ENCODE measurements at regions not wholly inside any gene's neighbourhood (a gene's known extent, or its start where the extent isn't known, plus 50 kb on each side); places are given as distances from the start of the nearest gene placed in this dataset.

DNA sequence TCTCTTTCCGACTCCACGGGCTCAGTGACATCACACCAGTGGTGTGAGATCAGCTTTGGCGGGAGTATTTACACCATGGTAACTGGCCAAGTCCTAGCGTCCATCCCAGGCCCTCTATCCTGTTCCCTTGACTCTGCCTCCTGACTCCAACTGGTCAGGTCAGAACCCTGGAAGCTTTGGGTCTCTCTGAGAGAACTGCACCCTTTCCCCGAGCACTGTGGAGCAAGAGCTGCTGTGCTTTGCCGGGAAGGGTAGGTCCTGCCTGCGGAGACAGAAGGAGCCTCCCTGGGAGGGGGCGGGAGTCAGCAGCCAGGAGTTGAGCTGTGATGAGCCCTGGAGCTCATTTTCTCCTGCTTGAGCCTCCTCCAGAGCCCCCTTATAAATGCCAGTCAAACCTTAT is 212.1 kb upstream of the TNRC6C start:
- no peak for DNase-seq (ENCODE audit: low spot score)

DNA sequence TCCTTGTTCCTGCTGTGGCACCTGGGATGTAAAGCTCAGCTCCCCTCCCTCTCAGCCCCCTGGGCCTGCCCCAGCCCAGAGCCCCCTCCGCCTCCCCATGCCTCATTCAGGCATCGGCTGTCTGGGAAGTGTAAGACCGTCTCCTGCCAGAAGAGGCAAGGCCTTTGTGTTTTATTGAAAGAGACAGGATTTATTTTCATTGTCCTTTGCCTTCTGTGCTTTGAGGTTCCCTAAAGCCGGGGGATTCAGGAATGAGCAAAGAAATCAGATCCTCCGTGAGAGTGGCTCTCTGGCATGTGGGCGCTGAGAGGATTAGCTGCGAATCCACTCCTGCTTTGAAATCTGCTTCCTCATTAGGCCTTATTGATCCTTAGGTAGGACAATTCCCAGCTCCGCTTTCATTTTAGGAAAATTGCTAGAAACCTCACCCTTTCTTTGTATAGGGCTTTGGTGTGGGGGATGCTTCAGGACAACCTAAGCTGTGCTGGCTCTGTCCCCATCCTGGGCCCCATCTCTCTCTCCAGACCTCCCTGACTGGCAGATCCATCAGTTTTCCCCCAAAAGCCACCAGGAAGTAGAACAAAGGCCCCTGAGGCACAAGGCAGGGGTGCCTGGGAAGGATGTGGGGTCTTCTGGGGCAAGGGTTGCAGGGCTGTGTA is 211.5 kb upstream of the TNRC6C start:
- DNase-seq (ENCODE audit: low spot score), result no peak

DNA sequence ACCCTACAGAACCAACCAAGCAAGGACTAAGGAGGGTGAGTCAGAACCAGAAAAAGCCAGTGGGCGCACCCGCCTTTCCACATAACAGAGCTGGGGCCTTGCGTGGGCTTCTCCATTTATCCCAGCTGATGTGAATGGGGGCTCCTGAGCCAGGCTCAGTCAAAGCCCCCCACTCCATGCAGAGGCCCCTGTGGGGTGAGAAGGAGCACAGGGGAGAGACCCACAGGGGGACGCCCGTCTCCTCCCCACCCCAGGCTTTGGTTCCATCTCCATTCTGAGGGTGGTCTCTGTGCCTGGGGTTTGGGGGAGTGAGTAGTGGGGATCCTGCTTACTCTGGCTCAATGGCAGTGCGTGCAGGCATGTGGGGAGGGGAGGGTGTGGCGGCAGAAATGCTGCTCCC is 210.1 kb upstream of the TNRC6C start:
- no peak for DNase-seq (ENCODE audit: low spot score)

DNA sequence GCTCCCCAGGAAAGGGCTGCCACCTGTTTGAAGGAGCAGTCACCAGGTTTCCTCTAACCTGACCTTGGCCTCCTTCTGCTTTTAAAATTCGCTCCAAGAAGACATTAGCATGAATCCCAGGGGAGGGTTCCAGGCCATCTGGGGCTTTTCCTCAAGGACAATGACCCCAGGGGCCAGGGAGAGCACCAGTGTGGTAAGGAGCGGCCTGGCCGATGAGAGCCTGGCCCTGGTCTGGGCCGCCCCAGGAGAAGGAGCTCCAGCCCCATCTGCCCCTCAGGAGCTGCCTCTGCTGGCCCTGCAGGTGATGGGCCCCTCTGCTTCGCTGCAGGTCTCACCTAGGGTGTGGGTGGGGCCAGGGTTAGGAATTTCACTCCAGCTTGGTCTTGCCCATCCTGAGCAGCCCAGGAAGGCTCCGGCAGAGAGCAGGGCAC is 209.2 kb upstream of the TNRC6C start:
- no peak for DNase-seq (ENCODE audit: low spot score)

DNA sequence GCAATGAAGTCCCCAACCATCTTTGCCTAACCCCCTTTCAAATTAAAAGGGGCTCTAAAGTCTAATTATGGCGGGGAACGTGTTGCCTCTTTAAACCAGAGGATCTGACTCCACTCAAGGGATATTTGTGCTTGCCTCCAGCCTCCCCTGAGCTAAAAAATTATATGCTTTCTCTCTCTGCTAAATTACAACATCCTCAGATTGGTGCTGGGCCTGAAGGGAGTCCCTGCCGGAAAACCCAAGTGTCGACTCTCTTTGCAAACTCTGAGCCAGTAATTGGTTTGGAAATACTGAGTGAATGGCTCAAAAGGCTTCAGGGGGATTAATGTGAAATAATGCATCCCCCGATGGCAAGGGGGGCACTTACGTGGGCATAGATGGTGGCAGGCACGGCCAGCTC is 208.5 kb upstream of the TNRC6C start:
- no peak for DNase-seq (ENCODE audit: low spot score)

DNA sequence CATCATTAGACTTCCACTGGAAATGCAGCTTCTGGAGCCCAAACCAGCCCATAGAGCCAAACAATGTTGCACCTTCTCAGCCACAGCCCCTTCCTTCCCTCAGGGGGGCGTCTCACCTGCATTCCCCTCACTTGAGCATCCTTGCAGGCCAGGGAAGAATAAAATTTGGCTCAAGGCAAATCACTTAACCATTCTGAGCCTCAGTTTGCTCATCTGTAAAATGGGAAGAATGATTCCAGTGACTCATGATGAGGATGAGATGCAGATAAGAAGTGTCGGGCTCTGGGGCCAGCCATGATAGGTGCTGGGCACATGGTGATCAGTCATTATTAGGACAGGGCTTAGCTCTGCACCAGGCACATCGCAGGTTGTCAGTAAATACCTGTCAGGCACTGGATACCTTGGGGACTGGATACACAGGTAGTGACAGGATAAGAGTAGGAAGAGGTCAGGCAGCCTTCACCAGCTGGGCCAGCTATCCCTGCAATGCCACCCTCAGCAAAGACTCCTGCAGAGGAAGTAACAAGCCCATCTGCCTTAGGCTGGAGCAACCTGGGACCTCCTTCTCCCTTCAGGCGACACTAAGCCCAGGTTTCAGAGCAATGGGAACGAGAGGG is 208.0 kb upstream of the TNRC6C start:
- no peak for DNase-seq (ENCODE audit: low spot score)

DNA sequence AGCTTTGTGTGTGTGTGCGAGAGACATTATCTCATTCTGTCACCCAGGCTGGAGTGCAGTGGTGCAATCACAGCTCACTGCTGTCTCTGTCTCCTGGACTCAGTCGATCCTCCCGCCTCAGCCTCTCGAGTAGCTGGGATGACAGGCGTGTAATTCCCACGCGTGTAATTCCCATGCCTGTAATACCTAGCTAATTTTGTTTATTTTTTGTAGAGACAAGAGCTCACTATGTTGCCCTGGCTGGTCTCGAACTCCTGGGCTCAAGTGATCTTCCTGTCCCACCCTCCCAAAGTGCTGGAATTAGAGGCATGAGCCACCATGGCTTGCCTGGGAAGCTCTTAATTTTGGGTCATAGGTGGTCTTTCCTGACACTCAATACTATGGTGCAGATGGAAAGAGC is 205.3 kb upstream of the TNRC6C start:
- no peak for DNase-seq (ENCODE audit: low spot score)

DNA sequence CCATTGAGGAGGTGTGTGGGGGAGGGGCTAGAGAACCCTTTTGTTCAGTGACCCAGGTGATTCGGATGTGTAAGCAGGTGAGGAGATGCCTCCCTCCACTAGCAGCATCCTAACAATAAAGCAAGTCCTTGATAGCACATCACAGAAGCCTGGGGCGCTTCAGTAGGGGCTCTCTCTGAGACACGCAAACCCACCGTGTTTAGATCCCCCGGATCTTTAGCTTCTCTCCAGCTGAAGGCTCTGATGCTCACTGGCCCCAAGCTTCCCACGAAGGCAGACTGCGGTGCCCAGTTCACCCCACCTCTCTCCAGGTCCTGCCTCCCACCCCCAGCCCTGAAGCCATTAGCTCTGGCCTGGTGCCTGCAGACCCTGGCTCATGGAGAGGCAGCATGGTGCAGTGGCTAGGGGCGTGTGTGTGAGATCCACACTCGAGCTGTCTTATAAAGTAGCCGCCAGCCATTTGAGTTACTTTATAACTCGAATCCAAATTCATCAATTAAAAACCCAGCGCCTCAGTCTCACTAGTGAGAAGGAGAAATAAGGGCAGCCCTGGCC is 204.7 kb upstream of the TNRC6C start:
- no peak for DNase-seq (ENCODE audit: low spot score)

DNA sequence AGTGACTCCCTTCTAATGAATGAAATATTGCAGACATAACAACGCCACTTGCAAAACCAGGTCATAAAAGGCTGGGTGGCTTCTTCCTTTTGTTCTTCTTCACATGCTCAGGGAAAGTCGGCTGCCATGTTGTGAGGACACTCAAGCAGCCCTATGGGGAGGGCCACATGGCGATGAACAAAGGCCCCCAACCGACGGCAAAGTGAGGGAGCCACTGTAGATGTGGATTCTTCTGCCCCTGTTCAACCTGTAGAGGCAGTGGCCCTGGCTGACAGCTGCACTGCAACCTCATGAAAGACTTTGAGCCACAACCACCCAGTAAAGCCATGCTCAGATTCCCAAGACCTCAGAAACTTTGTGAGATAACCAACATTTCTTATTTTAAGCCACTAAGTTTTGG is 203.5 kb upstream of the TNRC6C start:
- no peak for DNase-seq (ENCODE audit: low spot score)

DNA sequence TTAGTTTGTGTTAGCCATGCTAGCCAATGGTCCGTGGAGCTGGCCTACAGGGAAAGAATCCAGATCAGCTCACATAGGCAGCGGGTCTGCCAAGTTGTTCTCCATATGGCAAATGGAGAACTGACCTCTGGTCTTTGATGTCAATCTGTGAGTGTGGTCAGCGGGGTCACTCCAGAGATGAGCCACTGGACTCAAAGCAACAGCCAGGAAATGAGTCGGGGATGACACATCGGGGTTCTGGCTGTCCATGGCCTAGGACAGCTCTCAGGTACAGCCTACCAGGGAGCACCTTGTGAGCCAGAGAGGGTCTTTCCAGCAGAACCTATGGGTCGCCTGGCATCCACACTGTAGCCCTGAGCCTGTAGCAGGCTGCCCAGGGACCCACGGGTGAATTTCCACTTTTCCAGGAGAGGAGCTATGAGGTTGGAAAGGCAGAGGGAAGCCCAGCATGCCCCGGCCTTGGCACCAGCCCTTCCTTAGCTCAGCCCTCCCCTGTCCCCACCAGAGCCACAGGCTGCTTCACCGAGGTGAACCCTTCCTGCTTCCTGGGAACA is 203.0 kb upstream of the TNRC6C start:
- DNase-seq (ENCODE audit: low spot score), result no peak

DNA sequence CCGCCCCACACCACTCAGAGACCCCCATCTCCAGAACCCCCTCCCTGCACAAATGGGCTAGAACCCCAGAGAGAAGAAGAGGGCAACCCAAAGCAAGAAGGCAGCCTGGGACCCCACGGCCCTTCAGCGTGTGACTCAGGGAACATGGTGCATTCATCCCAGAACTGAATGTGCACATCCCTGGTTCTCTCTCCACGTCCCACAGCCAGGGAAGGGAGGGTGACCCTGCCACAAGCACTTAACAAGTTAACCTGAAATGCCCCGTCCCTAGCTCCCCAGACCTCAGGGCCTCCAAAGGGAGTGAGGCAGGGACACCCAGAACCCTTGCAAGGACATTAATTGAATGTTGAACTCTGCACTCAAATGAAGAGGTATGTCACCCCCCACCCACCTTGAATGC is 202.5 kb upstream of the TNRC6C start:
- no peak for DNase-seq (ENCODE audit: low spot score)

DNA sequence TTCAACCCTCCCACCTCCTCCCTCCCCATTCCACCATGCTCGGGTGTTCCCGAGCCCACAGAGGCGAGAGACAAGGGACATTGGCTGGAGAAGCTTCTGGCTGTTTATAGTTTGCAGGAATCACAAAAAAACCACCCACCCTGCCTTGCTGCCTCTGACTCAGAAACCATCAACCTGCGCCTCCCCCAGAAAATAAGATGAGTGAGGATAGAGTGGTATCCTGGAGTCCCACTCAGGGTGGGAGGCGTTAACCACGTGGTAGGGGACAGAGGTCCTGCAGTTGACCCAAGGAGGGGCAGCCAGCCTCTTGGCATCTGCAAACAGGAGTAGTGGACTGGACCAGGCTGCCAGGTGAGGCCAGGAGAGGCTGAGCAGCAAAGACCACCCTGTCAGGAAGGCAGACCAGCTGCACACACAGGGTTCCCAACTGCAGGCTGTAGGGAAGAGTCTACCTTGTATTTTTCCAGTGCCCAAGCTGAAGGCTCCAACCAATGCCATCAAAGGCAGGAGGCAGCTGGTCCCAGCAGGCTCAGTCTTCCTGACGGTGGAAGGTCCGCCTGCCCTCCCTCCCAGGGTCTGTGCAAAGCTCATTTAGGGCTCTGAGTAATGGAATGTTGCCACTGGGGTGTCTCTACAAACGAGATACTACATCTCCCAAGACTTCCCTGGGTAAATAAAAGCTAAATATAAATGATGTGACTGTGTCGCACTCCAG is 201.5 kb upstream of the TNRC6C start:
- no peak for DNase-seq (ENCODE audit: low spot score)

DNA sequence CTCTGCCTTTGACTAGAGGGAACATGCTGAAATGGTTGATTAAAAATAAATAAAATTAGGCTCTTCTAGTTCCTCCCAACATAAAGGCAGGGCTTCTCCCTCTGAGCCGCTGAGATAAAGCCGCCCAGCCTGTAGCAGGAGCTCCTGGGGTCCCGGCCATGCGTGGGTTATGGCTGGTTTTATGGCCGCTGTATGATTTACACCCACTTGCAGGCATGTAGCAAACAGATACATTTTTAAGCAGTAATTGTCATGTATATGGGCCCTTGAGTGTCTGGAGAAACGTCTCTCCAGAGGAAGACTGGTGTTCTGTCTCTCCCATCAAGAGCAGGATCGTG is 201.0 kb upstream of the TNRC6C start:
- DNase-seq (ENCODE audit: low spot score), result no peak

DNA sequence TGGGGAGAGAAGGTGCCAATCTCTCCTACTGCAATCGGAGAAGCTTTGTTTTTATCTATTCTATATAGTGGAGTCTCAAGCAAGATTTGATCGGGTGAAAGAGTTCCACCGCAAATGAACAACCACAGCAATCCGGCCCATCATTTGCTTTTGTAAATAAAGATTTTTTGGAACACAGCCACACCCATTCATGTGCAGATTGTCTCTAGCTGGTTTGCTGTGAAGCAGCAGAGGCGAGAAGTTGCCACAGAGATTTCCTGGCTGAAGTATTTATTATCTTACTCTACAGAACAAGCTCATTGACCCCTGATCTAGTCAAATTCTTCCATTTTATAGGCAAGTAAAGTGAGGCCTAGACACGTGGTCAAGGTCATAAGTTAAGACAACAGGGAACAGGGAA is 195.5 kb upstream of the TNRC6C start:
- no peak for DNase-seq (ENCODE audit: low spot score)

DNA sequence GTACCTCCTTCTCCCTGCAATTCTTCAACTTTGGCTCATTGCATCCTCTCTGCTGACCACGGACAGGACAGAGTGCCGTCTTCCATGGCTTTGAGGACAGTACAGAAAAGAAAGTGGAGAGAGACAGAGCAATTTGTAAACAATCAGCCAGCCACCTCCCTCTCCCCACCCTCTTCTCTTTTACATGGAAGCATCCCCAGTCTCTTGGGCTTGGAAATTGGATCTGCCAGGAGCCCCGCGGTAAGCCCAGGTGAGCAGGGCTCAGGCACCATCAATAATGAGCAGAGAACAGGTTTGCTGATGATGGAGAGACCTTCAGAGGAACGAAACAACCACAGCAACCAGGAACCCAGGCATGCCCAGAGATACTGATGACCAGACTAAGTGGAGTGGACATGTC is 194.9 kb upstream of the TNRC6C start:
- no peak for DNase-seq (ENCODE audit: low spot score)

DNA sequence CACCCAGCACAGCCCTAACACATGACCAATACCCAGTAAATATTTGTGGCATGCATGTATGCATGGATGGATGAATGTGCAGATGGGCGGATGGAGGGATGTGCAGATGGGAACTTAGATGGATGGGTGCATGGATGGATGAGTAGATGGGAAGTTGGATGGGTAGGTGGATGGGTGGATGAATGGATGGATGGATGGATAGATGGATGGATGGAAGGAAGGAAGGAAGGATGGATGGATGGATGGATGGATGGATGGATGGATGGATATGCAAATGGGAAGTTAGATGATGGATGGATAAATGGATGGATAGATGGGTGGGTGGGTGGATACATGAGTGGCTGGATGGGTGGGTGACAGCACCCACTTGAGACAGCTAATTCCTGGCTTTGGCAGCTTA is 193.2 kb upstream of the TNRC6C start:
- DNase-seq (ENCODE audit: low spot score), result no peak

DNA sequence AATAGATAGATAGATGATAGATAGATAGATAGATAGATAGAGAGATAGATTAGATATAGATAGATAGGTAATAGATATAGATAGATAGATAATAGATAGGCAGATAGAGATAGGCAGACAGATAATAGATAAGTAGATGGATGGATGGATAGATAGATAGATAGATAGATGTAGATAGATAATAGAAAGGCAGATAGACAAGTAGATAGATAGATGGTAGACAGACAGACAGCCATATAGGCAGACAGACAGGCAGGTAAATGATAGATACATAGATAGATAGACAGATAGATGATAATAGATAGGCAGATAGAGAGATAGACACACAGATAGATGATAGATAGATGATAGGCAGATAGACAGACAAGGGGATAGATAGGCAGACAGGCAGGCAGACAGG is 191.4 kb upstream of the TNRC6C start:
- DNase-seq (ENCODE audit: low spot score), result no peak

DNA sequence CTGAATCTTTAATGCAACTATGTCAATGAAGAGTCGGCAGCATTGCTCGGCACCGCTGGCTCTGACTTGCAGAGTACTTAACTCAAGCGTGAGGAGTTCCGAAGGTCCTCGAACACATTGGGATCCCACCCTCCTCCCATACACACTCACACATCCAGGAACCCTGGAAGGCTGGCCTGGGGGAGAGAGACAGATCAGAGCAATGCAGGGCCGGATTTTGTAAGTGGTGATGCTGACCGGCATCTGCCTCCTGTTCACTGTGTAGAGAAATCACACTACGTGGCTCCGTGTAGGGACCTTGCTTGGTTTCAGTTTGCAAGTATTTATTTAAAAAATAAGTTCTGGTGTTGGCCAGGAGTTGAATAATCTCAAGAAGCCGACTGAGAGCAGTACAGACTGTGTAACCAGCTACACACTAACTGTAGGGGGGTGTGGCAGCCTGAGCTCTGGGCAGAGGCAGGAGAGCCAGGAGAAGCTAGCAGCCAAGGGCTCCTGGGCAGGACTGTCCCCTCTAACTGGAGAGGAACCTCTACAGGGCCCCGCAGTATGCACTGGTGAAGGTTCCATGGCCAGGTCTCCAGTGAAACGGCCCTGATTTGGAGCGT is 190.2 kb upstream of the TNRC6C start:
- no peak for DNase-seq (ENCODE audit: low spot score)

DNA sequence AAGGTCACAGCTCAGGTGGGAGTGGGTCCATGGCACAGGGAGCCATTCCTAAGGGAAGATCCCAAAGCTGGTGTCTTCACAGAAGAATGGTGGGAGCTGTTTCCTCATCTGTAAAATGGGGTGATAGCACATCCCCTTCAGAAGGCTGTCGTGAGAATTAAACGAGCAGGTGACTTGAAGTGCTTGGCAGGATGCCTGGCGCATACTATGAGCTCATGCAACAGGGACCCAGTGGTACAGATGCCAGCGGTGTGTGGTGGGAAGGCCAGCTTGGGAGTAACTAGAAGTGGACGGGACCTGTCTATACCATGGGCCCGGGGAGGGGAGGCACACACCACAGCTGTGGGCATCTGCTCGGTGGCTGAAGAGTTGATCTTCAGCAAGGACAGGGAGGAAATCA is 189.3 kb upstream of the TNRC6C start:
- no peak for DNase-seq (ENCODE audit: low spot score)

DNA sequence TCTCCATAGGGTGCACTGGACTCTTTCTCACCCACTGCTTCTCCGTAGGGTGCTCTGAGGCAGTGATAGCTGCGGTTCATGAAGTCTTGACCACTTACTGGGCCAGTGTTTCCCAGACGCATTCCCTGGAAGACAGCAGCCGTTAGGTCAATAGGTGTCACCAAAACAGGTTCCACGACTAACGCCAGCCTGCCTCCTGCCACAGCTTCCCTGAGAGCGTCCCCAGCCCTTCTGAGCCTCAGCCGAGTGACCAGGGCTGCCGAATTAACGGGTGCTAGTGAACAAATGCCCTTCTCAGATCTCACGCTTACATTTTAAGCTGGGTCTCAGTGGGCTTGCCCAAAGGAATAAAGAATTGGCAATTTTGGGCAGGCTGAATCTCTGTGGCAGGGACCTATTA is 188.7 kb upstream of the TNRC6C start:
- no peak for DNase-seq (ENCODE audit: low spot score)

DNA sequence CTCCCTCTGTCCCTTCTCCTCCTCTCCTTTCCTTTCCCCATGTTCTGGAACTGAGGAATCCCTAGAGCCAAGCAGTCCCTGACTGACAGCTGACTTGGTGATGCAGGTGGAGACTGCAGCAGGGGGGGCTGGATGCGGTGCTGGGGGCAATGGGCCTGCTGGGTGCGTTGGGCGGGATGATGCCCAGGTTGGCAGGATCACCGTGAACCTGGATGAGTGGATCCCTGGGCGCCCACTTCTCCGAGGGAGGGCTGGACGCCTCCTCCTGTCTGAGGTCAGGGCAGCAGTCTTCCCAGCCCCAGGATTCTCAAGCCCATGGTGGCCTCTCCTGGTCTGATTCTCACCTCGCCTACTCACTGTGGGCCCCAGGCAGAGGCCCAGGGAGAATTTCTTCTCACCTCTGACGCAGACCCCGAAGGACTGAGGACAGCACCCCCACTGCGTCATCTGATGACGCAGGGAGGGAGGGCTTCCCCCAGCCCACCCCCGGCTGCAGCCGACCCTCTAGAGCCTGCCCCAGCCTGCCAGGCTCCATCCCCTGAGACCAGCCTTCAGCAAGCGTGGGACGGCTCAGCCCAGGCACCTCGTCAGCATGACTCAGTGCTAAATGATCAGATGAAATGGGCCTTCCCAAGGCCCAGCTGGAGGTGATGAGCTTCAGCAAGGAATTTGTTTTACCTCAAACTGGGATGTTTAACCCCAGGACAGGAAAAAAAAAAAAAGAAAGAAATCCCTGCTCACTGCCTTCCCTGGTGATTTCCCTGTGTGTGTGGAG is 188.0 kb upstream of the TNRC6C start:
- no peak for DNase-seq (ENCODE audit: low spot score)

DNA sequence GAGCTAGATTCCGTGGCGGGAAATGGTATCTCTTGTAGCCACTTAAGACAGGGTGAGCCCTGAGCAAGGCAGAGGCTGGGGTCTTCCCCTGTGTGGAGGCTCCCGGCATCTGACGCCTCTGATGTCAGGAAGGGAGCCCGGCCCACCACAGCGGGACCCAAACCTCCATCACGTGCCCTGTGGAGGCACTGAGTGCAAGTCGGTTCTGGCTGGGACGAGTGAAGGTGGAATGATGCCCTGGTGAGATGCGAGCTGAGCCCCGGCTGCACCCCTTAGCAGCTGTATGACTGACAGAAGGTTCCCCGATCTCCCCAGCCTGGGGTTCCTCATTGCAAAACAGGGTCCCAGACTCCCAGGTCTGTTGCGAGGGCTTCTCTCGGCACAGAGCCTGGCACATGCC is 187.4 kb upstream of the TNRC6C start:
- no peak for DNase-seq (ENCODE audit: low spot score)

Data from kidney capillary endothelial cell (primary cell).